ENCODE measurements at regions not wholly inside any gene's neighbourhood (a gene's known extent, or its start where the extent isn't known, plus 50 kb on each side); places are given as distances from the start of the nearest gene placed in this dataset.
"Not testable (repeated sequence)": the region's sequence is repeated elsewhere in the genome, so short reads cannot be mapped to it uniquely, and the experiment has no call there.

DNA sequence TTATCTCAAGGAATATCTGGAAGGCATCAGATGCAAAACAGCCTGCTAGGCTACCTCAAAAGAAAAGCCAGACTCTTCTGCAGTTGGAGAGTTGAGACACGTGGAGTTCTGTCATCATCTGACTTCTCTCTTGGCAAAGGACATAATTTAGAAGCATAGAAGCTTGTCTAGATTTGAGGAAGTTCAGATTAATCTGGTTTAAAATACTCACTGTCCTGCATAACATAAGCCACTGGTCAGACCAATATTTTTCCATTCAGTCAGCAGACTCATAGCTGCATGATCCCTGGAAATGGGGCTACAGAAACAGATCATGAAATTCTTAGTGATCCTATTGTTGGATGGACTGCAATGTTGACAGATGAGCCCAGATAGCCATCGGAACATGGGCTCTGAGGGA is 349.0 kb downstream of the TXNL1 start:
- no peaks in the 10 kb centered on the region for H3K4me1 Mint-ChIP-seq (ENCODE audit: low read depth)
- H3K27me3 Mint-ChIP-seq (ENCODE audit: low read depth) = no peaks in the 10 kb centered on the region
- no peaks in the 10 kb centered on the region for H3K36me3 Mint-ChIP-seq (ENCODE audit: insufficient read depth)
- DNase-seq (no peak), ATAC-seq (no peak)
- no peak overlapping the region for H3K4me3 Mint-ChIP-seq
- H3K9me3 Mint-ChIP-seq = peaks cover 3% of the 10 kb centered on the region

DNA sequence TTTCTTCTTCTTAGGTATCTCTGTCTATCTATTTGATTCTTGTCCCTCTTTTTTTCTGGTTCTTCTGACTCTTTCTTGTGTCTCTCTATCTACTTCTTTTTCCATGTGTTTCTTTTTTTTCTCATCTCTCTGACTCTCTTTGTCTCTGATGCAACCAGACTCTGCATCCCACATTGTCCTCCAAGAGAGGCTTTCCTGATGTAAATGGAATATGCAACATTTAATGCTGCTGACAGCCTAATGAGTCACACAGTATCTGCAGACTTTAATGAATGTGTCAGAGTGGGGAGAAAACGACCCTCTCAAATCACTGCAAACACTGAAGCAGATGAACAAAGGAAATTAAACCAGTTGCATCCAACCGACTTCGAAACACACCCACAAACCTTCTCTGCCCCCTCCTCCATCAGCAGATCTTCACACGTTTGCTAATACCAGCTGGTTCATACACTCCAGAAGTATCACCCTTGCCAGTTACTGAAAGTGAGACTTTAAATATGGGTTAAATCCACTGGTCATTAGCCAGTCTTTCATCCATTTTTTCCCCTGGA is 351.5 kb downstream of the TXNL1 start:
- ATAC-seq = no peak
- Mint-ChIP-seq H3K9me3 (peaks cover 3% of the 10 kb centered on the region), H3K4me1 (ENCODE audit: low read depth) (no peaks in the 10 kb centered on the region), H3K27me3 (ENCODE audit: low read depth) (no peaks in the 10 kb centered on the region), H3K4me3 (no peak overlapping the region), H3K36me3 (ENCODE audit: insufficient read depth) (no peaks in the 10 kb centered on the region)
- DNase-seq = no peak

DNA sequence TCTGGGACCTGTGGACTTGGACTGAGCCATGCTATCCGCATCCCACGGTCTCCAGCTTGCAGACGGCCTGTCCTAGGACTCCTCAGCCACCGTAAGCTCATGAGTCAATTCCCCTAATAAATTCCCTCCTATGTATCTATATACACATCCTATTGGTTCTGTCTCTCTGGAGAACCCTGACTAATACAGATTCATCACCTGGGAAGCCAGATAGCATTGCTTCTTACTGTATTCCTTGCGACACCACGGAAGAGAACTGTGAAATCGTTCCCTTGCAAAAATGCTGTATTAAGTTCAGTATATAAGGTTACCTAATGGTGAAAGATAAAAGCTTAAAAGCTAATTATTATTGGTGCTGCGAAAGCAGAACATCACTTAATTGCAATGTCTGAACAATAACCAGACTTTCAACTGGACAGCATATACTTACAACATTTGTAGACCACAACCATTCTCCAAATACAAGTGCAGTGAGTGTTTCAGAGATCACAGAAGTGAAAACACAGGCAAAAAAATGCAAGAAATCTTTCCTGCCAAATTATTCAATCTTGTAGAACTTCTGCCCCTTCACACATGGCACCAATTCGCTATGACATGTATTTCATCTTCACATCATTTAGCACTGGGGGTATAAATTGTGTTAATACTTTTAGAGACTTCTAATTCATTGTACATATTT is 352.9 kb downstream of the TXNL1 start:
- peaks cover 3% of the 10 kb centered on the region for H3K9me3 Mint-ChIP-seq
- H3K4me1 Mint-ChIP-seq (ENCODE audit: low read depth) = no peaks in the 10 kb centered on the region
- H3K4me3 Mint-ChIP-seq = no peak overlapping the region
- DNase-seq = no peak
- H3K27me3 Mint-ChIP-seq (ENCODE audit: low read depth) = no peaks in the 10 kb centered on the region
- H3K36me3 Mint-ChIP-seq (ENCODE audit: insufficient read depth) = no peaks in the 10 kb centered on the region
- ATAC-seq = no peak

DNA sequence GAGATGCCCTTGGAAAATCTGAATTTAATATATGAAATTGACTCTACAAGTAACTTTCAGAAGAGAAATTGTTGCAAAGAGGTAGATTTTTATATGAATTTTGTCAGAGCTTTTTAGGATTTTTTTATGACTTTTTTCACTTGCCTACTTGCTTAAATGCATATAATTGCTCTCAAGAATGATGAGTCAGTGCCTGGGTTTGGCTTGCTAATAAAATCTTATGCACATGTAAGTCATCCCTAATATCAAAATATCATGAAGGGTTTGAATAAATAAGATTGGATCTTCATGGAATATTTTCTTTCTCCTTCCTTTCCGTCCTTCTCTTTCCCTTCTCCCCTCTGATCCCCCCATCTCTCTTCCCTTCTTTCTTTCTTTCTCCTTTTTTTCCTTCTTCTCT is 354.1 kb downstream of the TXNL1 start:
- Mint-ChIP-seq H3K4me1 (ENCODE audit: low read depth) (no peaks in the 10 kb centered on the region), H3K36me3 (ENCODE audit: insufficient read depth) (no peaks in the 10 kb centered on the region), H3K27me3 (ENCODE audit: low read depth) (no peaks in the 10 kb centered on the region), H3K9me3 (peaks cover 3% of the 10 kb centered on the region), H3K4me3 (no peak overlapping the region)
- ATAC-seq = no peak
- DNase-seq = no peak

DNA sequence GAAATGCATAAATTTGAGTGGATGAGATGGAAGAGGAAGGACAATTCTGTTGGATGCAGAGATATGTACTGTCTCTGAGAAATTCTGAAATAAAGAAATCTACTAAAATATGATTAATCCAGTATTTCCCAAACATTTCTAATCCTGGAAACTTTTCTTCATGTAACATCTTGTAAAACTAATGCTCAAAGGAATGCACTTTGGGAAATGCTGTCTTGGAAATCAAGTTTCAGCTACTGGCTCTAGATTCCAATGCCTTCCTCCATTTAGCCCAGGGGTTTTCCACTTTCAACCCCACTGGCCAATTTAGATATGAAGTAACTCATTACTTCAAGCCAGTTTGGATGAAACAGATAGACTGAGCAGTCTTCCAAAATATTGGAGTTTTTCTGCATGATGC is 355.1 kb downstream of the TXNL1 start:
- no peak for ATAC-seq
- Mint-ChIP-seq H3K27me3 (ENCODE audit: low read depth) (no peaks in the 10 kb centered on the region), H3K4me1 (ENCODE audit: low read depth) (no peaks in the 10 kb centered on the region), H3K9me3 (peaks cover 3% of the 10 kb centered on the region), H3K36me3 (ENCODE audit: insufficient read depth) (no peaks in the 10 kb centered on the region), H3K4me3 (no peak overlapping the region)
- DNase-seq = no peak

DNA sequence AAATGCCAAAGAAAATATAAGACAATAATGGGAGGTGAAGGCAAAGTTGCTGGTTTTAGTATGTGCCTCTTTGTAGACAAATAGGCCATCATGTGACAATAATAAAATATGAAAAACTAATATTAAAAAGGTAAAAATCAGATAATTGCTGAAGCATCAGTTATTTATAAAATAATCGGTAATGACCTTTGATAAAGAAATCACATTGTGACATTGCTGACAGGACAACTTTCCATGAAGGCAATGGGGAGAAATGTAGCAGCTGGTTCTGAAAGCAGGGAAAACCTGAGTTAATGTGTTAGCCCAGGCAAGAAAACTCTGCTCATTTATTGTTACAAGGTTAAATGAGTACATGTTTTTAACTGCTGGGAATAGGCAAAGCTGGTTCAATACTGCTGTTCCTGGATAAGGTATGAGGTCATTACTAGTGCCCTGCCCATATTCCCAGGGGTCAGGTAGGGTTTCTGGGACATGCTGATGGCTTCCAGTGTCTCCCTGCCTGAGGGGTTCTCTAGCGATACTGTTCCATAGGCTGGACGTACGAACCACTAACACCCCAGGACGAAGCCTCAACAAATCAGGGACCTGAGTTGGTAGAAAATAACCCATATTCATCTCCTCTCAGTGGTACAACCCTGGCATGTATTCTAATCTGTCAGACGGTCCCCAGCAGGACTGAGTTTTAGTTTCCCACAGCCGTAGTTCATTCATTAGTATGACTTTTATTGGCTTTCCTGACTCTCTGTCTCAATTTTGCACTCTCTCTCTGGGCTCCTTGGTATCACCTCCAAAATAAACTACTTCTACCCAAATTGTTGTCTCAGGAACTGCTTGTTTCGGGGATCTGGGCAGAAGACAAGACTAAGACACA is 355.9 kb downstream of the TXNL1 start:
- DNase-seq (no peak), ATAC-seq (no peak)
- Mint-ChIP-seq H3K4me1 (ENCODE audit: low read depth) (no peaks in the 10 kb centered on the region), H3K9me3 (peaks cover 3% of the 10 kb centered on the region), H3K27me3 (ENCODE audit: low read depth) (no peaks in the 10 kb centered on the region), H3K36me3 (ENCODE audit: insufficient read depth) (no peaks in the 10 kb centered on the region), H3K4me3 (no peak overlapping the region)

DNA sequence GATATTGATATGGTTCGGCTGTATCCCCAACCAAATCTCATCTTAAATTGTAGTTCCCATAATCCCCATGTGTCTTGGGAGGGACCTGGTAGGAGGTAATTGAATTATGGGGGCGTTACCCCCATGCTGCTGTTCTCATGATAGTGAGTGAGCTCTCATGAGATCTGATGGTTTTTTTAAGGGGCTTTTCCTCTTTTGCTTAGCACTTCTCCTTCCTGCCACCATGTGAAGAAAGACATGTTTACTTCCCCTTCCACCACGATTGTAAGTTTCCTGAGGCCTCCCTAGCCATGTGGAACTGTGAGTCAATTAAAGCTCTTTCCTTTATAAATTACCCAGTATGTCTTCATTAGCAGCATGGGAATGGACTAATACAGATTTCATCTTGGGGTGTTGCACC is 358.6 kb downstream of the TXNL1 start:
- ATAC-seq = not testable (repeated sequence)

DNA sequence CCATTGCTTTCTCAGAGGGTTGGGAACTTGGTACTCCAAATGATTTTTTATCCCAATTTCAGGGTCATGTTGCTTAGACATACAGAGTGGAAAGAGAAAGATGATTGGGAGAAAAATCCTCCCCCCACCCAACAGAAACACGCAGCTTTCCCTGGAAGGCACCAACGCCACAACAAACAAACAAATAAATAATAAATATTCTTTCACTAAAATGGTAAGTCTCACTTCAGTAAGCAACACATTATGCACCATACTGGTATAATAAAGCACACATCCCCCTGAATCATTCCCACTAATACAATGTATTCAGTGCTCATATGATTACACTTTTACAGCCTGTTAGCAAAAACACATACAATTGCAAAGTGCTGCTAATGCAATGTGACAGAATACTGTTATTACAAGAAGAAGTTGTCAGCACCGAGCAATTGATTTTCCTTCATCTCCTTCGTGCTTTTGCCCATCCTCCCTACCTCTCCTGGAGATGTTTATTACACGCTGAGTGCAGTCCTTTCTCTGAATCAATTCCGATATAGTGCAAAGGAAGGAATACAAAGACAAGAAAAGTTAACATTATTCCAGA is 359.9 kb downstream of the TXNL1 start:
- ATAC-seq (no peak), DNase-seq (no peak)
- no peak overlapping the region for H3K4me3 Mint-ChIP-seq
- no peaks in the 10 kb centered on the region for H3K36me3 Mint-ChIP-seq (ENCODE audit: insufficient read depth)
- H3K9me3 Mint-ChIP-seq = no peaks in the 10 kb centered on the region
- H3K27me3 Mint-ChIP-seq (ENCODE audit: low read depth) = no peaks in the 10 kb centered on the region
- H3K4me1 Mint-ChIP-seq (ENCODE audit: low read depth) = no peaks in the 10 kb centered on the region

More for the DNA sequence above, 358.6 kb downstream of the TXNL1 start:
- H3K9me3 Mint-ChIP-seq; DNase-seq; H3K4me1 Mint-ChIP-seq (ENCODE audit: low read depth); H3K36me3 Mint-ChIP-seq (ENCODE audit: insufficient read depth); H3K27me3 Mint-ChIP-seq (ENCODE audit: low read depth); H3K4me3 Mint-ChIP-seq: not testable (repeated sequence)

DNA sequence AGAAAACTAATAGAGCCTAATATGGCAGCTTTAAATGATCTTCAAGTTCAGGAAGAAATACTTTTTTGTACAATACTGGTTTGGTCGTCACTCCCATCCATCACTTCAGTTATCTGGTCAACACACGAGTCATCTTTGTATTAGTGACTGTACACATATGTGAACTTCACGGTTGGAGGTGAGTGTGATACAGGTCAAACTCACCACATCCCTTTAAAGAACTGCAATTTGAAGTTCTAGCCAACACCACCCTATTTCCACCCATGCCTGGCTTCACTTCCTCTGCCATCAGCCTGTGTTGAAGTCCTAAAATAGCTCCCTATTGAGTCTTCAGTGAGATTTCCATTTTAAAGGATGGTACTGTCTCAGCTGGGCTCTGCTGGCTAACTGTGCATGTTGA is 361.9 kb downstream of the TXNL1 start:
- Mint-ChIP-seq H3K4me3 (no peak overlapping the region), H3K27me3 (ENCODE audit: low read depth) (no peaks in the 10 kb centered on the region), H3K9me3 (no peaks in the 10 kb centered on the region), H3K4me1 (ENCODE audit: low read depth) (no peaks in the 10 kb centered on the region), H3K36me3 (ENCODE audit: insufficient read depth) (no peaks in the 10 kb centered on the region)
- DNase-seq (no peak), ATAC-seq (no peak)

DNA sequence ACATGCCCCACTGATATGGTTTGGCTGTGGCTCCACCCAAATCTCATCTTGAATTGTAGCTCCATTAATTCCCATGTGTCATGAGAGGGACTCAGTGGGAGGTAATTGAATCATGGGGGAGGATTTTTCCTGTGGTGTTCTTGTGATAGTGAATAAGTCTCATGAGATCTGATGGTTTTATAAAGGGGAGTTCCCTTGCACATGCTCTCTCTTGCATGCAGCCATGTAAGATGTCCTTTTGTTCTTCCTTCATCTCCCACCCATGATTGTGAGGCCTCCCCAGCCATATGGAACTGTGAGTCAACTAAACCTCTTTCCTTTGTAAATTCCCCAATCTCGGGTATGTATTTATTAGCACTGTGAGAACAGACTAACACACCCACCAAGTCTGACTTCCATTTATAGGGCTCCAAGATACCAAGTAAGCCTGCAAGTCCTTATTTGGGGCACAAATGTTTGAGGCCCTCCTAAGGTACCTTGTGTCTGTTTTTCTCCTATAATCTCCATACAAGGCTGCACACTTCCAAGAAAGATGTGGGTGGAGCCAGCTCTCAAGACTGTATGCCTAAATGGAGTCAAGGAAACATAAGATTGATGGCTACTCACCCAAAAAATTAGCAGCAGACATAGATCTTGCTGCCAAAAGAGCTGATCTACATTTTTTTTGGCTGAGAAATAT is 364.7 kb downstream of the TXNL1 start:
- ATAC-seq (no peak), DNase-seq (no peak)
- H3K9me3 Mint-ChIP-seq = peaks cover 3% of the 10 kb centered on the region
- H3K4me3 Mint-ChIP-seq = no peak overlapping the region
- H3K4me1 Mint-ChIP-seq (ENCODE audit: low read depth) = no peaks in the 10 kb centered on the region
- H3K36me3 Mint-ChIP-seq (ENCODE audit: insufficient read depth) = no peaks in the 10 kb centered on the region
- H3K27me3 Mint-ChIP-seq (ENCODE audit: low read depth) = no peaks in the 10 kb centered on the region

DNA sequence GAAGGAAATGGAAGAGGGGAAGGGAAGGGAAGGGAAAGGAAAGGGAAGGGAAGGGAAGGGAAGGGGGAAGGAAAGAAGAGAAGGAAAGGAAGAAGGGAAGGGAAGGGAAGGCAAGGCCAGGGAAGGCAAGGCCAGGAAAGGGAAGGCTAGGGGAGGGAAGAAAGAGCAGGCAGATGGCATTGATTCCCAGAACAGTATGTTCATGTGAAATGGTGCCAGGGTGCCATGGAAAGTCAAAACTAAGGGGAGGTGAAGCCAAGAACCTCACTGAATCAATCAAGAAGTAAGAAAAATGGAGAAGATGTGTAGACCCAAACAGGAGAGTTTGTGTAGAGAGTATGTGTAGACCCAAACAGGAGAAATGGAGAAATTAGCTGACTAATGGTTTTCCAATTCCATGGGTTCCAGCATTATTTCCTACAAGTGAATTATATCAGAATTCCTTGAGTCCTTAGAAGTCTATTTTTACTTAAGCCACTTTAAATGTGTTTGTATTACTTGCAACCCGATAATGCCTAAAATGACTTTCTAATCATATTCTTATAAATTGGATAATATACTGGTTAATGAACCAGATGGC is 367.6 kb downstream of the TXNL1 start:
- DNase-seq (no peak), ATAC-seq (no peak)
- Mint-ChIP-seq H3K4me3 (no peak overlapping the region), H3K9me3 (peaks cover 3% of the 10 kb centered on the region), H3K27me3 (ENCODE audit: low read depth) (peaks cover 7% of the 10 kb centered on the region), H3K36me3 (ENCODE audit: insufficient read depth) (no peaks in the 10 kb centered on the region), H3K4me1 (ENCODE audit: low read depth) (no peaks in the 10 kb centered on the region)

DNA sequence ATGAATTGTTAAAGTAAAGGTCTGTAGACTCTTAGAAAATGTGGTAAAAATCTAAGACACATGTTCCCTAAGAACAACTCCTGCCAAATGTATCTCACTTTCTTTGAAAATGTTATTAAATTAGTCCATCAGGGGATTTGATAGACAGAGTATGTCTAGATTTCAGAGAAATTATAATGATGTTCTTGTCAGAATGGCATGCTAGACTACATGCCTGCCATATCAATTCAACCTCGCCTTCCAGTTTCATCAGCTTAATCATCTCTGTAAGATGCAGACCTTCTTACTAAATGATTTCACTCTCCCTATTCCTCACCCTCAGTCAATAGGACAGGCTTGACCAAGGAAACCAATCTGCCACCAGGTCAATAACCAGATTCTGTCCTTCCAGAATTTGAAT is 368.4 kb downstream of the TXNL1 start:
- ATAC-seq (no peak), DNase-seq (no peak)
- H3K4me1 Mint-ChIP-seq (ENCODE audit: low read depth) = no peaks in the 10 kb centered on the region
- H3K36me3 Mint-ChIP-seq (ENCODE audit: insufficient read depth) = no peaks in the 10 kb centered on the region
- H3K27me3 Mint-ChIP-seq (ENCODE audit: low read depth) = peaks cover 7% of the 10 kb centered on the region
- peaks cover 3% of the 10 kb centered on the region for H3K9me3 Mint-ChIP-seq
- H3K4me3 Mint-ChIP-seq = no peak overlapping the region

DNA sequence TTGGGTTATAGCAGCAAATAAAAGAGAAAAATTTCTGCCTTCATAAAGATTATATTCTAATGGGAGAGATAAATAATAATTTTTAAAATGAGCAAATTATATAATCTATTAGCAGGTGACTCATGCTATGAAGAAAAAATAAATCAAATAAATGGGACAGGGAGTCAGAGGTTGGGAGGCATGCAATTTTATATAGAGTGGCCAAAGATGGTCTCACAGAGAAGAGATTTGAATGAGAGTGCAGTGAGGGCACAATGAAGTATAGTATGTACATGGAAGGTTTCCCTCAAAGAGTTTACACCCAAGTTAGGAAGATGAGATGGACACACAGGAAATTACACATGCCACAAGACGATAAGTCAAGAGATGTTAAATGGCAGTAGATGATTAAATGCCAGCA is 369.4 kb downstream of the TXNL1 start:
- Mint-ChIP-seq H3K4me3 (no peak overlapping the region), H3K4me1 (ENCODE audit: low read depth) (no peaks in the 10 kb centered on the region), H3K9me3 (peaks cover 3% of the 10 kb centered on the region), H3K27me3 (ENCODE audit: low read depth) (peaks cover 7% of the 10 kb centered on the region), H3K36me3 (ENCODE audit: insufficient read depth) (no peaks in the 10 kb centered on the region)
- ATAC-seq (no peak), DNase-seq (no peak)

DNA sequence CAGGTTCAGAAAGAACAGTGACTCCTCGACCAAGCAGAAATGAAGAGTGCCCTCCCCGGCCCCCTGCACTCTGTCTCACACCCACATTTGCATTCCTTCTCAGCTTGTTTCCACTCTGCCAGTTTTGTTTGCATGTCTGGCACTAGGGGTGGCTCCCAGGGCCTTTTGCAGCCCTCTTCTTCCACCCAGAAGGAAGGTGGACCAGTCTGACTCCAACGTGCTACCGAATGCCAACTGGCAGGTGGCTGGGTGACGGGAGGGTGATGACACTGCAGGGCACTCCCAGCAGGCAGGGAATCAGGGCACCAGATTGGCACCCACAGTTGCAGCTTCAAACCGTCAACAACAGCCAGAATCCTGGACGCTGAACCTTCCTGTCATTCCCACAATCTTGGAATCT is 371.1 kb downstream of the TXNL1 start:
- Mint-ChIP-seq H3K36me3 (ENCODE audit: insufficient read depth) (no peaks in the 10 kb centered on the region), H3K27me3 (ENCODE audit: low read depth) (peaks cover 7% of the 10 kb centered on the region), H3K4me1 (ENCODE audit: low read depth) (no peaks in the 10 kb centered on the region), H3K4me3 (no peak overlapping the region), H3K9me3 (peaks cover 3% of the 10 kb centered on the region)
- ATAC-seq (no peak), DNase-seq (no peak)
